ENCODE measurements at regions not wholly inside any gene's neighbourhood (a gene's known extent, or its start where the extent isn't known, plus 50 kb on each side); places are given as distances from the start of the nearest gene placed in this dataset.

- H3K36me3 ChIP-seq (ENCODE audit: insufficient read depth, low read length), result no peaks in the 10 kb centered on the region
- POLR2A ChIA-PET, result no interaction called here
- no peak for DNase-seq
- peaks cover 5 to 24% (median 8%) of the 10 kb centered on the region in 5 donors for H3K9me3 Mint-ChIP-seq
- no peak overlapping the region for H3K27ac Mint-ChIP-seq
- no peak overlapping the region for H3K27ac ChIP-seq (ENCODE audit: low read depth, low read length)
- H3K4me3 Mint-ChIP-seq, result no peak overlapping the region
- no peaks in the 10 kb centered on the region for H3K27me3 ChIP-seq (ENCODE audit: insufficient read depth, low read length, poor library complexity, severe bottlenecking)
- no peak overlapping the region for H3K4me3 ChIP-seq (ENCODE audit: low read length)
- no peaks in the 10 kb centered on the region for H3K36me3 Mint-ChIP-seq
- no peaks in the 10 kb centered on the region for H3K27me3 Mint-ChIP-seq
- no peaks in the 10 kb centered on the region for H3K4me1 Mint-ChIP-seq
- H3K9me3 ChIP-seq (ENCODE audit: low read length), result peaks cover 4% of the 10 kb centered on the region
- H3K4me1 ChIP-seq (ENCODE audit: insufficient read depth, low read length), result no peaks in the 10 kb centered on the region
- CTCF ChIA-PET, result no interaction called here
Measured at GRCh38 chr2:79210274-79210917, 50.8 kb upstream of the REG3A start.

All from CD8-positive, alpha-beta memory T cell (primary cell).